GM12801 (cell line): ENCODE measurements at regions not wholly inside any gene's neighbourhood (a gene's known extent, or its start where the extent isn't known, plus 50 kb on each side); places are given as distances from the start of the nearest gene placed in this dataset.

Experiments used
- TF ChIP-seq, protein P1 (sequence below): IDR thresholded peaks from one replicate; pipeline ENCODE4 v1.5.1; 2011; ENCODE audit warnings: control low read depth; ENCODE audit not compliant: insufficient read length; ENCODE audit errors: extremely low read depth

- TF ChIP-seq, protein P1, sequence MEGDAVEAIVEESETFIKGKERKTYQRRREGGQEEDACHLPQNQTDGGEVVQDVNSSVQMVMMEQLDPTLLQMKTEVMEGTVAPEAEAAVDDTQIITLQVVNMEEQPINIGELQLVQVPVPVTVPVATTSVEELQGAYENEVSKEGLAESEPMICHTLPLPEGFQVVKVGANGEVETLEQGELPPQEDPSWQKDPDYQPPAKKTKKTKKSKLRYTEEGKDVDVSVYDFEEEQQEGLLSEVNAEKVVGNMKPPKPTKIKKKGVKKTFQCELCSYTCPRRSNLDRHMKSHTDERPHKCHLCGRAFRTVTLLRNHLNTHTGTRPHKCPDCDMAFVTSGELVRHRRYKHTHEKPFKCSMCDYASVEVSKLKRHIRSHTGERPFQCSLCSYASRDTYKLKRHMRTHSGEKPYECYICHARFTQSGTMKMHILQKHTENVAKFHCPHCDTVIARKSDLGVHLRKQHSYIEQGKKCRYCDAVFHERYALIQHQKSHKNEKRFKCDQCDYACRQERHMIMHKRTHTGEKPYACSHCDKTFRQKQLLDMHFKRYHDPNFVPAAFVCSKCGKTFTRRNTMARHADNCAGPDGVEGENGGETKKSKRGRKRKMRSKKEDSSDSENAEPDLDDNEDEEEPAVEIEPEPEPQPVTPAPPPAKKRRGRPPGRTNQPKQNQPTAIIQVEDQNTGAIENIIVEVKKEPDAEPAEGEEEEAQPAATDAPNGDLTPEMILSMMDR, result no peak
These were observed 133.9 kb upstream of the FUT8 start for GRCh38 chr14:65278589-65278988.

DNA sequence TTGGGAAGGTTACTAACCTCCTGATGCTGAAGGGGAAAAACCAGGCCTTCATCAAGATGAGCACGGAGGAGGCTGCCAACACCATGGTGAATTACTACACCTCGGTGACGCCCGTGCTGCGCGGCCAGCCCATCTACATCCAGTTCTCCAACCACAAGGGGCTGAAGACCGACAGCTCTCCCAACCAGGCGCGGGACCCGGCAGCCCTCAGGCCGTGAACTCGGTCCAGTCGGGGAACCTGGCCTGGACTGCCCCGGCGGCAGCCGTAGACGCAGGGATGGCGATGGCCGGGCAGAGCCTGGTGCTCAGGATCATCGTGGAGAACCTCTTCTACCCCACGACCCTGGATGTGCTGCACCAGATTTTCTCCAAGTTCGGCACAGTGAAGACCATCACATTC, 133.0 kb upstream of the FUT8 start:
- TF ChIP-seq, protein P1, result no peak

DNA sequence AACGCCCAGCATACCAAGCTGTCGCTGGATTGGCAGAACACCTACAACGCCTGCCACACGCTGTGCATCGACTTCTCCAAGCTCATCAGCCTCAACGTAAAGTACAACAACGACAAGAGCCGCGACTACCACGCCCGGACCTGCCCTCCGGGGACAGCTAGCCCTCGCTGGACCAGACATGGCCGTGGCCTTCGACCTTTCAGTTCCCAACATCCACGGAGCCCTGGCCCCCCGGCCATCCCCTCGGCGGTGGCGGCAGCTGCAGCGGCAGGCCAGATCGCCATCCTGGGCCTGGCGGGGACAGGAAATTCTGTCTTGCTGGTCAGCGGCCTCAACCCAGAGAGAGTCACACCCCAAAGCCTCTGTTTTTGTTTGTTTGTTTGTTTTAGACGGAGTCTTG, 132.6 kb upstream of the FUT8 start:
- TF ChIP-seq, protein P1, result no peak

- TF ChIP-seq, protein P1, result no peak
These were observed 131.9 kb upstream of the FUT8 start for GRCh38 chr14:65280653-65281052.

GRCh38 chr14:65281991-65282895, 130.3 kb upstream of the FUT8 start:
- TF ChIP-seq, protein P1, result no peak

GRCh38 chr14:65282896-65283253, 129.7 kb upstream of the FUT8 start:
- TF ChIP-seq, protein P1, result no peak

DNA sequence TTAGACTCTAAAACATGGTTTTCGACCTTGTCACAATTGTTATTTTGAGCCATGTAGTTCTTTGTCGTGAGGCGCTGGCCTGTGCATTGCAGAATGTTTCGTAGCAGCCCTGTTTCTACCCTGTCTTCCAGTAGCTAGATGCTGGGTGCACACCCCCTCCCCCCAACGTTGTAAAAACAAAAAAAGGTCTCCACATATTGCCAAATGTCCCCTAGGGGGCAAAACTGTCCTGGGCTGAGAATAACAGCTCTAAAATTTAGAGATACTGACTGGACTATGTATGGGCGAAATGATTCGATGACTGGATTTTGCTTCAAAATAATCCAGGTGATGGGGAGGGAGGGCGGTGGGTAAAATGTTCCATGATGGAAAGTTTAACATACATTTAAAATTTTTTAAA, 126.1 kb upstream of the FUT8 start:
- TF ChIP-seq, protein P1, result no peak
